ENCODE measurements at regions not wholly inside any gene's neighbourhood (a gene's known extent, or its start where the extent isn't known, plus 50 kb on each side); places are given as distances from the start of the nearest gene placed in this dataset.

DNA sequence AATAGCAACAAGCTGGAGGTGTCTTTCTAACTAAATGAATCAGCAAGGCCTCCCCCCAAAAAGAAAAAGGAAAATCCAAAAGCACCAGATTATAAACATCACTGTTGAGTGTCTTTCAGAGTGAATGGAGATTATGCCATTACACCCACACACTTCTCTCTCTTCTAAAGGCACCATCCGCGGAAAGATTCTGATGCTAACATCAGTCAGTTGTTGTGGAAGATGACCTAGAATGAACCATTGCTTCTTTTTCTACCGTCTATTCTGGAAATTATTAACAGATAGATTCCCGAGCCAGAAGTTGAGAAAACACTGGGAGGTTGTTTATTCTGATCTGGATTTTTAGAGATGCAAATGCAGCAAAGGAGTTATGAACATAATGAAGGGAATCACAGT lies 60.9 kb upstream of the FAM20A start:
- Histone ChIP-seq H3K27me3 (no peaks in the 10 kb centered on the region), H3K36me3 (no peaks in the 10 kb centered on the region), H3K4me1 (no peaks in the 10 kb centered on the region), H3K27ac (no peak overlapping the region), H3K9ac (ENCODE audit: low read depth in 2 of 2, low read length in 2 of 2) (no peak overlapping the region), H3K9me3 (no peaks in the 10 kb centered on the region), H3K4me3 (no peak overlapping the region)
- DNase-seq = no peak
- intact Hi-C loops (cut with DNase I) = no loop called here
- TF ChIP-seq, protein P1, sequence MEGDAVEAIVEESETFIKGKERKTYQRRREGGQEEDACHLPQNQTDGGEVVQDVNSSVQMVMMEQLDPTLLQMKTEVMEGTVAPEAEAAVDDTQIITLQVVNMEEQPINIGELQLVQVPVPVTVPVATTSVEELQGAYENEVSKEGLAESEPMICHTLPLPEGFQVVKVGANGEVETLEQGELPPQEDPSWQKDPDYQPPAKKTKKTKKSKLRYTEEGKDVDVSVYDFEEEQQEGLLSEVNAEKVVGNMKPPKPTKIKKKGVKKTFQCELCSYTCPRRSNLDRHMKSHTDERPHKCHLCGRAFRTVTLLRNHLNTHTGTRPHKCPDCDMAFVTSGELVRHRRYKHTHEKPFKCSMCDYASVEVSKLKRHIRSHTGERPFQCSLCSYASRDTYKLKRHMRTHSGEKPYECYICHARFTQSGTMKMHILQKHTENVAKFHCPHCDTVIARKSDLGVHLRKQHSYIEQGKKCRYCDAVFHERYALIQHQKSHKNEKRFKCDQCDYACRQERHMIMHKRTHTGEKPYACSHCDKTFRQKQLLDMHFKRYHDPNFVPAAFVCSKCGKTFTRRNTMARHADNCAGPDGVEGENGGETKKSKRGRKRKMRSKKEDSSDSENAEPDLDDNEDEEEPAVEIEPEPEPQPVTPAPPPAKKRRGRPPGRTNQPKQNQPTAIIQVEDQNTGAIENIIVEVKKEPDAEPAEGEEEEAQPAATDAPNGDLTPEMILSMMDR (IDR thresholded peaks at IDR 0.05) = no peak

DNA sequence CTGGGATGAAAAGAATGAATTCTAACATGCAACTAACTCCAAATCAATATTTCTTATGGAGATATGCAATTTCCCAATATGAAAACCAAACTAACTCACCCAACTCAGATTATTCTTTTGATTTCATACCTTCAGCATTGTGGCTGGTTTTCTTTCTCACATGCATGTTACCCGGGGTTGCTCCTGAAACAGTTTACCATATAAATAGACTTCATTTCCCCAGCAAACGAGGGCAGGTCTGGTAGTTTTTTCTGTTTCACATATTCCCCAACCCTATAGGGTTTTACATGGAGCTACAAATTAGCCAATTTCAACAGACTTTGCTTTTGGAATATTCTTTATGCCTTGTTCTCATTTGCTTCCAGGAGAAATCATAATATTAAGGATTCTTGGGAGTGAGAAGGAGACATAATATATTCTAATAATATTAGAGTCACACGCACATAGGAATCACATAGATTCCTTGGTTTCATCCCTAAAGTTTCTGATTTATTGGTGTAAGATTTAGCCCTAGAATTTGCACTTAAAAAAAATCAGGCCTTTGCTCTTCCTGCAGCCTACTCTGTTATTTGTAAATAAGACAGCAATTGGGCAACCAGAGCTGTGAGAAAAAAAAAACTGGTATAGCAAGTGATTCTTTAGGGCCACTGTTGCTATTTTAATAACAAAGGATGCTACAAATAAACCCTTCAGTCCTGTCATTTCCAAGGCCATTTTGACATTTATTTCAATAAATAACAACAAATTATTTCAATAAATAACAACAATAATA lies 60.3 kb upstream of the FAM20A start:
- TF ChIP-seq, protein P1 (IDR thresholded peaks at IDR 0.05) = no peak
- Histone ChIP-seq H3K36me3 (no peaks in the 10 kb centered on the region), H3K9me3 (no peaks in the 10 kb centered on the region), H3K9ac (ENCODE audit: low read depth in 2 of 2, low read length in 2 of 2) (no peak overlapping the region), H3K4me1 (no peaks in the 10 kb centered on the region), H3K4me3 (no peak overlapping the region), H3K27ac (no peak overlapping the region), H3K27me3 (no peaks in the 10 kb centered on the region)
- DNase-seq = no peak
- intact Hi-C loops (cut with DNase I) = no loop called here

DNA sequence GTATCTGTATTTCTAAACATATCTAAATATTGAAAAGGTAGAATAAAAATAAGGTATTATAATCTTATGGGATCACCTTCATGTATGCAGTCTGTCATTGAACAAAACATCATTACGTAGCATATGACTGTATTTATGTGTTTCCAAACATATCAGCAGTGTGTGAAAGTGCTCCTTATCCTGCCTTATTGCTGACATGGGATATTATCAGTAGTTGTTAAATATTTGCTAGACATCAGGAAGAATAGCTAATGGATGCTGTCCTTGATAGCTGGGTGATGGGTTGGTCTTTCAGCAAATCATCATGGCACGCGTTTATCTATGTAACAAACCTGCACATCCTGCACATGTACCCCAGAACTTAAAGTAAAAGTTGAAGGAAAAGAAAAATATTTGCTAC lies 59.1 kb upstream of the FAM20A start:
- Histone ChIP-seq H3K4me3 (no peak overlapping the region), H3K9me3 (no peaks in the 10 kb centered on the region), H3K27me3 (no peaks in the 10 kb centered on the region), H3K27ac (no peak overlapping the region), H3K4me1 (no peaks in the 10 kb centered on the region), H3K9ac (ENCODE audit: low read depth in 2 of 2, low read length in 2 of 2) (no peak overlapping the region), H3K36me3 (no peaks in the 10 kb centered on the region)
- intact Hi-C loops (cut with DNase I) = no loop called here
- no peak for DNase-seq
- TF ChIP-seq, protein P1 (IDR thresholded peaks at IDR 0.05) = no peak

DNA sequence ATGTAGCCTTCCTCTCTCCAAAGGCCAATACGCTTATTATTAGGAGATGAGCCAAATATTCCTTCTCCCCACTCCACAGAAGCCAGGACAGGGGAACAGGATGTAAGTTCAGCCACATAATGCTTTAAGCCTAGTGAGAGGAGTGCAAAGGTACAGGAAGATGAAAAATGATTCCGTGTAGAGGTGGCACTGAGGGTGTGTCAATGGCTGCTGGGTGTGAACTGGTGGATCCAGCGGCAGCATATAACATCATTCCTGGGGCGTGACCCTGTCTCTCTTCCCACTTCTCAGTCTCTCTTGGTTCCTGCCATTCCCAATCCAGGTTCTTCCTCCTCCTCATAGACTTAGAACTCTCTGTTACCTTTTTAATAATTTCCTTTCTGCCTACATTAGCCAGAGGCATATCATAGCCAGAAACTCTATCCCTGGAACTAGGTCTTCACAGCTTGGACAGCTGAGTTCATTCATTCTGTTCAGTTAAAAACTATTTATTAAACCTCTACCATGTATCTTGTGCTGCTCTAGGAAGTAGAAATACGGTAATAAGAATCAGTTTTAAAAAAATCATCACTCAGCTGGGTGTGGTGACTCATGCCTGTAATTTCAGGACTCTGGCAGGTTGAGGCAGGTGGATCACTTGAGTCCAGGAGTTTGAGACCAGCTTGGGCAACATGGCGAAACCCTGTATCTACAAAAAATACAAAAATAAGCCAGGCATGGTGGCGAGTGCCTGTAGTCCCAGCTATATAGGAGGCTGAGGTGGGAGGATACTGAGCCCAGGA lies 58.0 kb upstream of the FAM20A start:
- Histone ChIP-seq H3K27ac (no peak overlapping the region), H3K4me1 (no peaks in the 10 kb centered on the region), H3K4me3 (no peak overlapping the region), H3K27me3 (no peaks in the 10 kb centered on the region), H3K36me3 (no peaks in the 10 kb centered on the region), H3K9ac (ENCODE audit: low read depth in 2 of 2, low read length in 2 of 2) (no peak overlapping the region), H3K9me3 (no peaks in the 10 kb centered on the region)
- no peak for DNase-seq
- intact Hi-C loops (cut with DNase I) = no loop called here
- TF ChIP-seq, protein P1 (IDR thresholded peaks at IDR 0.05) = no peak

DNA sequence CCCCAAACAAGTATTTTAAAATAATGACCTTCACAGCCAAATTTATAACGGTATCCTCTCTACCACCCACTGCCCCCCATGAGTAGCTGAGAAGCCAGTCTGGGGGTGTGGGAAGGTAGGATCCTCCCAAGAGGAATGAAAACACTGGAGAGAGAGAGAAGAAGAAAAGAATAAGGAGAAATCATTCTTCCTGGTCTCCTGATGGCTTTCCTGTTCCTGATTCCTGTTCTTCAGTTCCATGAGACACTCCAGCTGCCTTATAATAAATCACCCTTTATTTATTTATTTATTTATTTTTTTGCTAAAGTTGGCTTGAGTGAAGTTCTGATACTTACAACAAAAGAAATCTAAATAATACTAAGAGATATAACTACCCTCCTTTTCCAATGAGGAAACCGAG lies 56.4 kb upstream of the FAM20A start:
- TF ChIP-seq, protein P1 (IDR thresholded peaks at IDR 0.05) = no peak
- Histone ChIP-seq H3K4me3 (no peak overlapping the region), H3K9ac (ENCODE audit: low read depth in 2 of 2, low read length in 2 of 2) (no peak overlapping the region), H3K4me1 (no peaks in the 10 kb centered on the region), H3K27ac (no peak overlapping the region), H3K36me3 (no peaks in the 10 kb centered on the region), H3K9me3 (no peaks in the 10 kb centered on the region), H3K27me3 (no peaks in the 10 kb centered on the region)
- intact Hi-C loops (cut with DNase I) = no loop called here
- no peak for DNase-seq

Data from colonic mucosa (tissue), 4 donors.